KBM-7 (cell line): ENCODE measurements at regions not wholly inside any gene's neighbourhood (a gene's known extent, or its start where the extent isn't known, plus 50 kb on each side); places are given as distances from the start of the nearest gene placed in this dataset.
"Not testable (repeated sequence)": the region's sequence is repeated elsewhere in the genome, so short reads cannot be mapped to it uniquely, and the experiment has no call there.

Experiments used
- DNase-seq: peaks from one replicate; pipeline ENCODE4 v3.0.0-alpha.2; 2015
- in situ Hi-C: fragments of 300-500 bp; cut with MboI; formaldehyde crosslinking; loops from 2 replicates; pipeline ENCODE4 v1.14.3; 2020; ENCODE audit warnings: low sequenced_read_pairs, low pct_unique_long_range_greater_than_20kb, mixed read lengths

DNA sequence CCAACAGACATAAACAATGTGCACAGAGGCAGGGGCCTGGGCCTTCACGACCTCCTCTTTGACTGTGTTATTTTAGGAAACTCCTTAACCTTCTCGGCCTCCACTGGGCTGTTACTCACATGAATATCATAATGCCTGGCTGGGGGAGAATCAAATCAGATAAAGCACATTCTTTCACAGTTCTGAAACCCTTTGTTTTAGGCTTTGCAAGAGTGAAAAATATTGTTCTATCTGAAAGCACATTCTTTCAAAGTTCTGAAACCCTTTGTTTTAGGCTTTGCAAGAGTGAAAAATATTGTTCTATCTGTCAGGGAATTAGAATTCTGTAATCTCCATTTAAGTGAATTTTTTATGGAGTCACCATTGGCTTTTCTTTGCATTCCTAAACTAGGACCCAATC is 50.7 kb upstream of the SYNDIG1 start:
- in situ Hi-C loops: no loop called here

DNA sequence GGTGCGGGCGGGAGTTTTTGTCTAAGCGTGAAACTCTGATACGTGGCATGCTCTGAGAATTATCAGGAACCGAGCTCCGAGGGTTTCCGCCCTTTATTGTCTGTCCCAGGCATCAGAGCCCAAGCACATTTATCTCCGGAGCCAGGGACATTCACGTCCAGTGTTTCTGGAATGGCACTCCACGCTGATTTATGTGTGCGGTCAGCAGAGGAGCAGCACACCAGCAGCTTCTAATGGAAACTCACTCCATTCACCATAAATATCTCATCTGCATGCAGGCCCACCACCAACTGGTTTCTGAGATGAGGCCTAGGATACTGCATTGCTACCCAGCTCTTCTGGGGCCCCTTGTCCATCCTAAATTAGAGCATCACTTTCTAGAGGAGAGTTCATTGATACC is 51.9 kb upstream of the SYNDIG1 start:
- no peak for DNase-seq
- in situ Hi-C loops: no loop called here

More for the DNA sequence above, 50.7 kb upstream of the SYNDIG1 start:
- no peak for DNase-seq

DNA sequence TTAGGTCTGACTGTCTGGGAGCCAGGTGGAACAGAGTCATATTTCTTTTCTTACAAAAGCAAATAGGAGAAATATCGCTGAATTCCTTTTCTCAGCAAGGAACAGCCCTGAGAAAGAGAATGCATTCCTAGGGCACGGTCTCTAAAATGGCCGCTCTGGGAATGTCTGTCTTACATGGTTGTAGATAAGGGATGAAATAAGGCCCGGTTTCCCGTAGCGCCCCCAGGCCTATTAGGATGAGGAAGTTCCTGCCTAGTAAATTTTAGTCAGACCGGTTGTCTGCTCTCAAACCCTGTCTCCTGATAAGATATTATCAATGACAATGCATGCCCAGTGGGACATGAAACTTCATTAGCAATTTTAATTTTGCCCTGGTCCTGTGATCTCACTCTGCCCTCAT is 54.0 kb upstream of the SYNDIG1 start:
- DNase-seq, in situ Hi-C loops: not testable (repeated sequence)

DNA sequence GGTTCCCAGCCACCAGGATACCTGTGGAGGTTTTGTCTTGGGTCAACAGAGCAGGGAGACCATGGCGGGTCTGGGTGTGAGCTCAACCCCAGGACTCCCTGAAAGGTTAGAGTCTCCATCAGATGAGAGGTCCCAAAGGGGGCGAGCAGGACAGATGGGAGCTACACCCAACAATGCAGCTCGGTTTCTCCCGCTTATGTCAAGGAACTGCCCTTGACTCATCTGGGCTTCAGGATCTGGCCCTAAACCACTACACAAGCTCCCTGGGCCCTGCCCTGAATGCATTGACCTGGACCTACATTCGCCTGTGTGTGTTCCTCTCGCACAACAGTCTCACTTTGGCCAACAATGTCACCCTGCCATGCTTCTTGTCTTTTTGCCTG is 57.6 kb upstream of the SYNDIG1 start:
- in situ Hi-C loops: no loop called here
- no peak for DNase-seq

DNA sequence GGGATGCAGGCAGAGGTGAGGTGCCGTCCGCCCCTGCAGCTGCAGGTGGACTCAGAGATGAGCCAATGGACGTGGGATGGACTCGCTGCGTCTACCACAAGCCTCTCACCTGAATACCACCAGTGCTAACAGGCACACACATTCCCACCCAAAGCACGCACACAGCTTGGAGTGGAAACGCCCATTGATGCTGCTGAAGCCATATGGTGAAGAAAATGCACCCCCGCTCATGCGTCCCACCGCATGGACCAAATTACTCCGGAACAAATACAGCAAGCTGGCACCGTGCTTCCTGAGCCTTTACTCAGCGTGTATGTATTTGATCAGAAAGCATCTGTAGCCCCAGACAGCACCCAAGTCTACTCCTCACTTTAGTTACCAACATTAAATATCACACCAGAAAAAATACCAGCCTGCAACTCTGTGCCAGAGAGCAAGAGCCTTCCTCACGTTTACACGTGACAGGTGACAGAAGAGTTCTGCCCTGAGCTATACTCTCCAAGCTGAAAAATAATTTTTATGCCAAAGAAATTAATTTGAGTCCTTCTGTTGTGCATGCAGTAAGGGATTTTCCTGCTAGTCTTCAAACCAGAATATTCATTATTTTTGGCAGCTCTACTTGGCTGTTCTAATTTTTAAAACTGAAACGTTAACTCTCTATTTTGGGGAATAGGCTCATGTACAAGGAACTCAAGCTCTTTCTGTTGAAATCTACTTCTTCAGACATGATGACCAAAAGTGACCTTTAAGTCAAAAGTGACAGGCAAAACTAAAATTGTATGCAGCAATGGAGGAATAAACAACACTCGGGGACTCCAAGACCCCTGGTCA is 58.2 kb upstream of the SYNDIG1 start:
- in situ Hi-C loops: no loop called here
- DNase-seq: no peak

DNA sequence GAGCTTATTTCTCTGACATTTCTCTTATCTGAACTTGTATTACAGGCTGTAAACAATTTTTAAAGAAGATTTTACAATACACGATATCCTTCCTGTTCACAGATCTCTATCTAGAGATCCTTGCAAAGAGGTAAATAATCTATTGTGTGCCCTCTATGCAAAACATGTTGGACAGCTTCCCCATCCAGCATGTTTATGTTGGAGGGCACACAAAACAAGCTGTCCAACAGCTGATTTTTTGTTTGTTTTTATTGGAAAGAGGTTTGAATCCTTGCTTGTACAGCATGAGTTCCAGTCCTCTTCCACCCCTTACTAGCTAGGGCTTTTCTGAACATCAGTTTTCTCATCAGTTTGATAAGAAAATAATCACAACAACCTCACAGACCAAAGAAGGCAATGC is 62.3 kb upstream of the SYNDIG1 start:
- no peak for DNase-seq
- in situ Hi-C loops: no loop called here

DNA sequence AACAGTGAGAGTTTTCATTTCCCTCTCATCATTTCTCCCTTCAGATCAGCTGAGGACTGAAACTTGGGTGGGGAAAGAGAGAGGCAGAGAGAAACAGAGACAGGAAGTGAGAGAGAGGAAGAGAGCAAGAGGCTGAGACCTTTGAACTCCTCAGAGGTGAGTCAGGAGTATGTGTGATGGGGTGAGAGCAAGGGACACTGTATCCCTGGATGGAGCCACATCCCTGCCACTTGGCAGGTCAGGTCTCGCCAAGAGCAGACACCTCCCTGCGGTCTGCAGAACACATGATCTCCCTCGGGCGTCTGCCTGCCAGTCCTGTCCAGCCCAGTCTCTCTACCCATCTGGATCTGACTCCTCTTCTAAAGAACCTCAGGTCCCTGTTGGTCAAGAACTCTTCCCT is 62.7 kb upstream of the SYNDIG1 start:
- no peak for DNase-seq
- in situ Hi-C loops: no loop called here

DNA sequence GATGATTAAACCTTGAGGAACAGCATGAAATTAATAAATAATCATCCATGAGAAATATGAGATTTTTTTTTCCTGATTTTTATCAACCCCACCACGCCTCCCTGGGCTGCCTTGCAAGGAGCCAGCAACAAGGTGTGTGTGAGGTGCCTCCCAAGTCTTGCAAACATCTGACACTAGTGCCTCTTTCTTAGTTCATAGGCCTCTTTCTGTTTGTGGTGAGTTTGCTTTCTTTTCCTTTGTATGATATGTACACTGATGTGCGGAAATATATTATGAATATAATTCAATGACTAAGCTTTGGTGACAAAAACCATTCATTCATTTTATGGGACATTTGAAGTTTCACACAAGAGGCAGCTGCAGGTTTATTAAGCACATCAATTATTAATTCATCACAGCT is 63.2 kb upstream of the SYNDIG1 start:
- no peak for DNase-seq
- in situ Hi-C loops: no loop called here

DNA sequence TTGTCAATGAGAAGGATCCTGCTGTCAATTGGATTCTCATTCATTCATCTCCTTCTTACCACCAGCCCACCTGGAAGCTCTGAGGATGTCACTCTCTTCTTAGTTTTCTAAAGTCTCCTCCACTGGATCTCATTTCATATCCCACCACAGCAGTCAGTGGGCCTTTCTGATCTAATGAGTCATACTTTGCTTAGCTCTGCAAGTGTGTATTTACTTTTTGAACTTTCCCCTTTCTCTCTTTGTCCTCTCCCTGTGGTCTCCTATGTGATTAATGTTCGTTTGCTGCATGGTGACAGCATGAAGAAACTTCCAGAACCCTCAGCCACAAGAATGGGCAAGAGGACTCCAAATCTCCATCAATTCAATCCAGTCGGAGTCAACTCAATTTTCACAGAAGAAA is 63.6 kb upstream of the SYNDIG1 start:
- DNase-seq: no peak
- in situ Hi-C loops: no loop called here

DNA sequence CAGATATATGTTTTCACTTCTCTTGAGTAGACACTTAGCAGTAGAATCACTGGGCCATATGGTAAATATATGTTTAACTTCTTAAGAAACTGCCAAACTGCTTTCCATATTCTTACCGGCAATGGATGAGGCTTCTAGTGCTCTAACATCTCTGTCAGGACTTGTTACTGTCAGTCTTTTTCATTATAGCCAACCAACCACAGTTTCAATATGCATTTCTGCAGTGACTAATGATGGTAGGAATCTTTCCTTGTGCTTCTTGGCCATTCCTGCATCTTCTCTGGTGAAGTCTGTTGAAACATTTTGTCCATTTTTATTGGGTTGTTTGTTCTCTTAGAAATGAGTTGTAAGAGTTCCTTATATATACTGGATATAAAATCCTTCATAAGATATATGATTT is 66.0 kb upstream of the SYNDIG1 start:
- DNase-seq: no peak
- in situ Hi-C loops: no loop called here

DNA sequence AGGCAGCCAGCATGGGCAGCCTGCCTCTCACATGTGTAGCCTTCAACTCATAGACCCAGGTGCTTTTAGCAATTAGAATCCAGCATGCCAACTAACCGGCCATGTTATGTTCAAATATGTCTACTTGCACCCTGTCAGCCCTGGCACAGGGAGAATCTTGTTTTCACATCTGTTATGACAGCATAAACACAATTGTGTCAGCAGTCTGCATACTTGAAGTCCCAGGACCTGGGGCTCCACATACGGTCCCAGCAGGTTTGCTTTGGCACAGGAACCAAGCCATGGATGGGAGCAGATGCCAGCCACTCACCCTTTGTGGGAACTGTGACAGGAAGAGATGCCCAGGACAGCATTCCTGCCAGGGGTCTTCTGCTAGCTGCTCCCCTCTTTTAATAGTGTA is 67.2 kb upstream of the SYNDIG1 start:
- in situ Hi-C loops: no loop called here
- DNase-seq: no peak

DNA sequence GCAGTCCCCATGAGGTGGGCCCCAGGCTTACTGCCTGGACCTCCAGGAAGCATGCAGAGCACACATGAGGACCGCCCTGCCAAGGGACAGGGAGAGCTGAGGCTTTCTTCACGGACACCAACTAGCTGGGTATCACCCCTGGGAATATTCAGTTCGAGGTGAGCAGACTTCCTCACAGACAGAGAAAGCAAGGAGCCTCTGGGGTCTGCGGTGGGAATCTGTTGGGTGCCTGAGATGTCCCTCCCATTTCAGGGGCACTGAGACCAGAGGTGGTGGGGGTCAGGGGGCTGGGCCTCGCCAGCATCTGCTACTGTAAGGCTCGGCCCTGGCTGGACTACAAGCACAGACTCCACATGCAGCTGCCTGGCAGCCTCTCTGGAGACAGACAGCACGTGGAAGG is 74.3 kb upstream of the SYNDIG1 start:
- in situ Hi-C loops: no loop called here

DNA sequence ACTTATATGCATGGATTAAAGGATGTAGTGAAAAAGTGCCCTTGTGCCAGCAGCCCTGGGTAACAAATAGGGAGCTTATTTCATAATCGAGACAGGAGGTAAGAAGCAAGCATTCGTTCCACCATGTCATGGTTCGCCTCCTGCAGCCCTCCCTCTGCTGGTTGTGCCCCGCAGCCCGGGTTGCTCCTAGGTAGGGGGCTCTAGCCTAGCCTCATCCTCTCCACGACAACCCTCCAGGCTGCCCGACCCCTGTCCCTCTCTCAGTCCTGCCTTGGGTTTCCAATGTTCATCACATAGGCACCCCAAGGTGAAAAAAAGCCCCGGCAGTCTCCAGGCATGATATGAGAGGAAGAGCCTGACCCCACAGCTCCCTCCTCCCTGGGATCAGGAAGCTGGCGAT is 75.5 kb upstream of the SYNDIG1 start:
- DNase-seq: no peak
- in situ Hi-C loops: no loop called here

More for the DNA sequence above, 74.3 kb upstream of the SYNDIG1 start:
- no peak for DNase-seq

DNA sequence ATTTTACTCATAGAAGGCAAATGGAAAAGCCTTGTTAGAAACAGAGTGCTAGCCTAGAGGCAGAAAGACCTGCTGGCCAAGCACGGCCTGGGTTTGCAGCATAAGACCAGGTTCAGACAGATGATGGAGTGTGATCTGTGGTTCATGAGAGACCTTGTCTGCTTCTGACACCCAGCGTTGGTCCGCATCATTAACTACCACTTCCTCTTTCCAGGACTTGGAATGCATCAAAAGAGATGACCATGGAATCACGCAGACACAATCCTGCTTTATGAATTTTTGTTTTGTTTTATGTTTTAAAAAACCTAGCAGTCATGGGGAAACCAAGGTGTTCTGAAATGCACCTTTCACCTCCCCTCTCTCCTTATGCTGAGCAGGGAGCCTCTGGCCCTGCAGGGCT is 76.8 kb upstream of the SYNDIG1 start:
- in situ Hi-C loops: no loop called here
- no peak for DNase-seq

DNA sequence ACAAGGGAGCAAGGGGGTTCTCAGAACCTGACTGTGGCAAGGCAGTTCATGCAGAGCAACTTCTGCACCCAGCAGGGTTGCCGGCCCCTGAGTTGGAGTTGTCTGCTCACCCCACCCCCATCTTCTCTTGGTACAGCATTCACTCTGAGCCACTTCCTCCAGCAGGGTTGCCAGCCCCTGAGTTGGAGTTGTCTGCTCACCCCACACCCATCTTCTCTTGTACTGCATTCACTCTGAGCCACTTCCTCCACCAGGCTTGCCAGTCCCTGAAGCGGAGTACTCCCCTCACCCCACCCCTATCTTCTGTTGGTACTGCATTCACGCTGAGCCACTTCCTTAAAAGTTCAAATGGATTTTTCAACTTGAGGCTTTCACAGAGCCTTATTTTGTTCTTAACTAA is 79.7 kb upstream of the SYNDIG1 start:
- in situ Hi-C loops: no loop called here
- peak; percentile 81 for DNase-seq

DNA sequence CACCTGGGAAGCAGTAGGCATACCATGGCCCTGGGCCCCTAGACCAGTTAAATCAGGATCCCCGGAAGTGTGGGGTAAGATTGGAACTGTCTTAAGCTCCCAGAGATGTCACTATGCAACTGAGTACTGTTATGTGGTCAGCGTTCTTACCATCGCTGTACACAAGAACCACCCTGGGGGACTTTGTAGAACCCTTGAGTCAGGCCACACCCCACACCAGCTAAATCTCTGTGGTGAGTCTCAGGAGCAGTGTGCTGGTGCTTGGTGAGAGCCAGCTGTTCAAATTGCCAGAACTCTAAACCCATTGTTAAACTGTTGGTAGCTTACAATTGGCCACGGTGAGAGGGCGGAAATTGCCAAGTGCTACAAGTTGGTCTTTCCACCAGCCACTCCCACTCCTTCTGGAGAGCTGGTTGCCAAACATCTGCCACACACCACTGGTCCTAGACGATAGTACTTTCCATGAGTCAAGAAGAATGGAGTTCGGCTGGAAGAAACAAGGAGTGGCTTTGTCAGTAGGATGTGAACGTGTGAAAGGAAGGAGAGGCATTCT is 80.5 kb upstream of the SYNDIG1 start:
- in situ Hi-C loops: no loop called here

DNA sequence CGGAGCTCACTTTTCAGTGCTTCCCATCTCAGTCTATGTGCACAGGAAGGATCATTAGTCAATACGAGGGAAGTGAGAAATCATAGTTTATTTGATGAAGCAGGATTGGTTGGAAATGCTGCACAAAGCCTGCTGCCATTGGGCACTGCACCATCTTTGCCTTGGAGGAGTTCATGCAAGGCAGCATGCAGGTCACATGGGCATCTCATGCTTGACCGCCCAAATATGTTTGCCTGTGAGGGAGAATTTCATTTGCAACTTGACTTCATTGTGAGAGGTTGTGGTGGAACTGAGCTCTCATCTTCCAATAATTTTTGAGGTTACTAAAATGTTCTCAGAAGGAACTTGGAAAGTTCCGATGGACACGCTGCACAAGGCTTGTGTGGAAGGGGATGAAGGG is 83.9 kb upstream of the SYNDIG1 start:
- in situ Hi-C loops: no loop called here
- no peak for DNase-seq

More for the DNA sequence above, 80.5 kb upstream of the SYNDIG1 start:
- no peak for DNase-seq

DNA sequence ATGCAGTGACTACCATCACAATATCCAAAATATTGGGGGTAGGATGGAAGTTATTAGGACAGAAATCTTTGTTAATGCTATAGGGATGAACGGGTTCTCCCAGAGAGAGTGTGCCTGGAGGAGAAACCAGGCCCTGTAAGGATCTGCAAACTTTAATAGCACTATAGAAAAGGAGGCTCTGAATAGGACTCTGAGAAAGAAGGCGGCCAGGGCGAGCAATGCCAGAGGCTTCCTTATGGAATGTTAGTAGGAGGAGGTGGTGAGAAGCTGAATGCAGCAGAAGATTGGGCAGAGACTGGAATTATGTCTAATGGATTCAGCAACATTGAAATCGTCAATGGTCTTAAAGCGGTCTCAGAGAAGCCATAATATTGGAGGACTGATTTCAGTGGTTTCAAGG is 84.6 kb upstream of the SYNDIG1 start:
- in situ Hi-C loops: no loop called here

DNA sequence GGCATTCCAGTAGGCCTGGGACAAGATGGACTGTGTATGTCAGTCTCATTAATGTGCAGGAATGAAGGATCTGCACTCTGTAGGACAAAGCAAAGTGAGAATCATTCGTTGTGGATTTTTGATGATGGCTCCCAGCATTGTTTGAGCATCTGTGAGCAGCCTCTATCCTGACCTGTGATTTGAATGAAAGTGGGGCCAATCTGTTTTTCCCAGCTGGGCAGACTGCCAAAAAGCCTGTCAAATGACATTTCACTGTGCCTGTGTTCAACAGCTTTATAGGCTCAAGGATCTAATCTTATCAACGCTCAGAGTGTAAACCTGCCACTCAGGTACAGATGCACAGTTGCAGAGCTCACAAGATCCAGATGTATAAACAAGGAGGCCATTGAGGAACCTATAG is 86.7 kb upstream of the SYNDIG1 start:
- in situ Hi-C loops: no loop called here
- DNase-seq: no peak

More for the DNA sequence above, 84.6 kb upstream of the SYNDIG1 start:
- no peak for DNase-seq

DNA sequence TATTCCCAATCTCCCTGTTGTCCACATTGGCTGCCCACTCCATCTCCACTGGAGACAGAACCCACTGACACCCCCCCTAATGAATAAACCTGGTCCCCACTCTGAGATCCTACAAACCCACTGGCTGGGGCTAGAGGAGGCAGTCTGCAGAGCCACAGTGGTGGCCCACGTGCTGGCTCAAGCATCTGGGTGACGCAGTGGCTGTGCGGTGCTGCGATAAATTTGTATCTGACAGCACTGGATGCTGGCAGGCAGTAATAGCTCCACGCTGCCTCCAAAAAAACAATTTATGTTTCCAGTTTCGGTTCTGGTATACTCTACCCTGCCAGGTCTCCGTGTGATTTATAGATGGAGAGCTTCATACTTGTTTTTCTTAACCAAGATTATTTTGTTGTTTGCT is 87.1 kb upstream of the SYNDIG1 start:
- DNase-seq: no peak
- in situ Hi-C loops: no loop called here

DNA sequence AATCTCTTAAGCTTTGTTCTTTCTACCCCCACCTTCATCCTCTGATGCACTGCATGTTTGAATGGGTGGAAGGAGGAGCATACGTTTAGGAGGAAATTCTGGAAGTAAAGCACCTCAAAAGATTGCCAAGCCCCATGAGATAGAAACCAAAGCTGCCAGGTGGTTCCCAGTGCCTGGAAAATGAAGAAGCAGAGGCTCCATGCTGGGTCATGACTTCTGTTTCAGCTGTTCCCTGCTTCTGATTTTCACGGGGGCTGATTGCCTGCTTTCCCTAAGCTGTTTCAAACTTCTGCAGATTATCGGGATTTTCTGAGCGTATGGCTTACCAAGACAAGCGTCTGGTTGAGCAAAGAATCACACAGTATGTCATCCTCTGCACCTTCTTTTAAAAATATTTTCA is 87.5 kb upstream of the SYNDIG1 start:
- no peak for DNase-seq
- in situ Hi-C loops: no loop called here
